Liver (tissue), 3 donors: ENCODE measurements at regions not wholly inside any gene's neighbourhood (a gene's known extent, or its start where the extent isn't known, plus 50 kb on each side); places are given as distances from the start of the nearest gene placed in this dataset.

ENCODE experiments used
- ATF3 ChIP-seq: IDR thresholded peaks from 2 replicates; pipeline ENCODE4 v1.6.1; 2016; ENCODE audit warnings: antibody characterized with exemption
- HNF4G ChIP-seq: IDR thresholded peaks from 2 replicates; pipeline ENCODE4 v1.6.1; 2016; ENCODE audit warnings: antibody characterized with exemption
- JUND ChIP-seq, 2 donors: IDR thresholded peaks; 2 replicates each; pipeline ENCODE4 v1.6.1; 2016; ENCODE audit warnings: antibody characterized with exemption in 2 of 2
- SP1 ChIP-seq: IDR thresholded peaks from 2 replicates; pipeline ENCODE4 v1.6.1; 2018; ENCODE audit warnings: antibody characterized with exemption, mild to moderate bottlenecking
- TF ChIP-seq, protein P1 (sequence below): fragments of 150-350 bp; IDR thresholded peaks from 2 replicates; pipeline ENCODE4 v1.5.1; 2017; ENCODE audit warnings: improper control_type of control experiment, low read depth, low read length; ENCODE audit not compliant: missing input control
- donor health status: healthy.
- donor health status: healthy.

- no peak for TF ChIP-seq ATF3
- TF ChIP-seq, protein P1, sequence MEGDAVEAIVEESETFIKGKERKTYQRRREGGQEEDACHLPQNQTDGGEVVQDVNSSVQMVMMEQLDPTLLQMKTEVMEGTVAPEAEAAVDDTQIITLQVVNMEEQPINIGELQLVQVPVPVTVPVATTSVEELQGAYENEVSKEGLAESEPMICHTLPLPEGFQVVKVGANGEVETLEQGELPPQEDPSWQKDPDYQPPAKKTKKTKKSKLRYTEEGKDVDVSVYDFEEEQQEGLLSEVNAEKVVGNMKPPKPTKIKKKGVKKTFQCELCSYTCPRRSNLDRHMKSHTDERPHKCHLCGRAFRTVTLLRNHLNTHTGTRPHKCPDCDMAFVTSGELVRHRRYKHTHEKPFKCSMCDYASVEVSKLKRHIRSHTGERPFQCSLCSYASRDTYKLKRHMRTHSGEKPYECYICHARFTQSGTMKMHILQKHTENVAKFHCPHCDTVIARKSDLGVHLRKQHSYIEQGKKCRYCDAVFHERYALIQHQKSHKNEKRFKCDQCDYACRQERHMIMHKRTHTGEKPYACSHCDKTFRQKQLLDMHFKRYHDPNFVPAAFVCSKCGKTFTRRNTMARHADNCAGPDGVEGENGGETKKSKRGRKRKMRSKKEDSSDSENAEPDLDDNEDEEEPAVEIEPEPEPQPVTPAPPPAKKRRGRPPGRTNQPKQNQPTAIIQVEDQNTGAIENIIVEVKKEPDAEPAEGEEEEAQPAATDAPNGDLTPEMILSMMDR: peak; percentile 87
- no peak for TF ChIP-seq JUND (IDR thresholded peaks at IDR 0.05)
- TF ChIP-seq SP1: no peak
- no peak for TF ChIP-seq HNF4G
Measured at GRCh38 chr6:3990692-3991491, 88.0 kb downstream of the FAM217A start.
